GM12878 (cell line): ENCODE measurements at regions not wholly inside any gene's neighbourhood (a gene's known extent, or its start where the extent isn't known, plus 50 kb on each side); places are given as distances from the start of the nearest gene placed in this dataset.

Experiments
- ATAC-seq: fragments of 200-7000 bp; cut with Tn5 transposase; 3 replicates; pipeline ENCODE4 v1.9.1; 2020; ENCODE audit warnings: mild to moderate bottlenecking, moderate library complexity
- BruUV-seq: library from RNA; stranded (reverse); fragments of 400-500 nt; replicated peaks from 2 replicates; lab custom pipeline; 2021; lab: Mats Ljungman, UMichigan
- CTCF ChIA-PET: fragments of 300-600 bp; sonication (Branson Sonifier 250); formaldehyde crosslinking; extraction: SDS; loops from one replicate; lab custom pipeline; 2021; ENCODE audit warnings: inconsistent platforms; lab: Yijun Ruan, JAX
- POLR2A ChIA-PET: fragments of 350-600 bp; formaldehyde crosslinking; extraction: SDS; loops from one replicate; lab custom pipeline; 2021; ENCODE audit warnings: inconsistent platforms; lab: Charles Lee
- RAD21 ChIA-PET: fragments of 300-600 bp; sonication (Branson Sonifier 250); formaldehyde crosslinking; loops from one replicate; lab custom pipeline; 2023; ENCODE audit warnings: antibody characterized with exemption; ENCODE audit not compliant: unreplicated experiment; lab: Charles Lee
- SMC1A ChIA-PET: fragments of 300-600 bp; sonication (Branson Sonifier 250); formaldehyde crosslinking; loops from one replicate; lab custom pipeline; 2023; ENCODE audit not compliant: unreplicated experiment, uncharacterized antibody; lab: Charles Lee
- DNase-seq: peaks from one replicate; pipeline ENCODE4 v3.0.0-alpha.2; 2011; ENCODE audit warnings: low read depth, low spot score
- FAIRE-seq: peaks from 3 replicates; lab custom pipeline; 2011; peaks lifted over from hg19 to GRCh38; lab: Jason Lieb, UNC
- H2AFZ ChIP-seq: 2 replicates; pipeline ENCODE4 v1.6.0; 2011; ENCODE audit warnings: low read depth, low read length, control low read depth; ENCODE audit not compliant: control insufficient read depth
- H3K27ac ChIP-seq: 2 replicates; pipeline ENCODE4 v1.5.1; 2011; ENCODE audit warnings: control low read depth; ENCODE audit not compliant: control insufficient read depth, insufficient read depth
- H3K27me3 ChIP-seq, 2 experiments: replicated peaks in 1 of 2; 2 replicates each; pipeline versions ENCODE4 v1.6.0 to v1.6.1; 2011; ENCODE audit warnings: low read length in 1 of 2; ENCODE audit not compliant: control insufficient read depth in 2 of 2, insufficient read depth in 2 of 2
- H3K36me3 ChIP-seq, 2 experiments: 2 replicates each; pipeline ENCODE4 v1.5.1; 2011; ENCODE audit warnings: low read length in 1 of 2; ENCODE audit not compliant: control insufficient read depth in 2 of 2, insufficient read depth in 2 of 2
- H3K4me1 ChIP-seq: 2 replicates; pipeline ENCODE4 v1.6.1; 2011; ENCODE audit warnings: mild to moderate bottlenecking, low read length, moderate library complexity, mixed read lengths; ENCODE audit not compliant: control insufficient read depth, insufficient read depth
- H3K4me2 ChIP-seq: 2 replicates; pipeline ENCODE4 v1.6.0; 2011; ENCODE audit warnings: control low read depth; ENCODE audit not compliant: control insufficient read depth, insufficient read depth
- H3K4me3 ChIP-seq: fragments of 200-600 bp; sonication (generic); 2 replicates; pipeline ENCODE4 v1.5.1; 2016
- H3K79me2 ChIP-seq: 2 replicates; pipeline ENCODE4 v1.6.0; 2011; ENCODE audit warnings: low read length; ENCODE audit not compliant: control insufficient read depth, insufficient read depth
- H3K9ac ChIP-seq: 2 replicates; pipeline ENCODE4 v1.8.0; 2011; ENCODE audit warnings: low read length, control low read depth, mixed read lengths; ENCODE audit not compliant: control insufficient read depth, insufficient read depth
- H3K9me3 ChIP-seq: replicated peaks from 3 replicates; pipeline ENCODE4 v1.5.1; 2011; ENCODE audit warnings: mild to moderate bottlenecking, low read length; ENCODE audit not compliant: control insufficient read depth, insufficient read depth
- H4K20me1 ChIP-seq: 2 replicates; pipeline ENCODE4 v1.6.0; 2011; ENCODE audit not compliant: control insufficient read depth, insufficient read depth
- BCL11A ChIP-seq: IDR thresholded peaks from 2 replicates; pipeline ENCODE4 v1.6.1; 2011; ENCODE audit warnings: low read depth, low read length
- CHD1 ChIP-seq: IDR thresholded peaks from 2 replicates; pipeline ENCODE4 v1.6.1; 2012; ENCODE audit warnings: low read depth, low read length, improper control_type of control experiment
- HDAC6 ChIP-seq: fragments of 200-600 bp; sonication (generic); IDR thresholded peaks from one replicate; pipeline ENCODE4 v1.8.0; 2017; ENCODE audit warnings: antibody characterized with exemption; ENCODE audit not compliant: unreplicated experiment
- MEF2A ChIP-seq: IDR thresholded peaks from 2 replicates; pipeline ENCODE4 v1.6.1; 2011; ENCODE audit warnings: low read depth, mild to moderate bottlenecking, low read length, moderate library complexity; ENCODE audit not compliant: insufficient read depth
- MYB ChIP-seq: fragments of 150-350 bp; IDR thresholded peaks from 2 replicates; pipeline ENCODE4 v1.6.1; 2014; ENCODE audit warnings: mild to moderate bottlenecking, low read depth, low read length, borderline replicate concordance
- RUNX3 ChIP-seq: IDR thresholded peaks from 2 replicates; pipeline ENCODE4 v1.6.1; 2012; ENCODE audit warnings: low read length, inconsistent platforms
- SIX5 ChIP-seq: IDR thresholded peaks from 2 replicates; pipeline ENCODE4 v1.6.1; 2011; ENCODE audit warnings: mild to moderate bottlenecking, low read depth, low read length, moderate library complexity; ENCODE audit not compliant: severe bottlenecking
- TCF12 ChIP-seq: IDR thresholded peaks from 2 replicates; pipeline ENCODE4 v1.6.1; 2011; ENCODE audit warnings: low read depth, mild to moderate bottlenecking, low read length
- WGBS: methylation state at CpG from one replicate; pipeline ENCODE4 v1.1.6; 2016; ENCODE audit warnings: low lambda C conversion rate; ENCODE audit not compliant: insufficient replicate concordance, insufficient coverage; ENCODE audit errors: missing lambda C conversion rate; 5-methylcytosine and 5-hydroxymethylcytosine counted together
- in situ Hi-C: fragments of 300-500 bp; cut with MboI; formaldehyde crosslinking; loops from 9 replicates; pipeline ENCODE4 v1.14.3; 2018; ENCODE audit warnings: mixed read lengths
- intact Hi-C: fragments of 100-400 bp; cut with micrococcal nuclease; formaldehyde crosslinking; loops from one replicate; pipeline ENCODE4 v1.14.2; 2022; ENCODE audit not compliant: unreplicated experiment
- TF ChIP-seq, protein P1 (sequence below), 3 experiments: IDR thresholded peaks in 2 of 3; conservative IDR thresholded peaks in 1 of 3; 2 replicates each; pipeline ENCODE4 v1.5.1; 2011; ENCODE audit warnings: low read depth in 3 of 3, low read length in 3 of 3, mild to moderate bottlenecking in 3 of 3, control low read depth in 2 of 3, moderate library complexity in 2 of 3, inconsistent platforms in 1 of 3, mixed read lengths in 1 of 3; ENCODE audit not compliant: control insufficient read depth in 2 of 3, insufficient read depth in 1 of 3; ENCODE audit errors: extremely low read depth in 1 of 3
- TF ChIP-seq, protein P2 (sequence below): IDR thresholded peaks from 2 replicates; pipeline ENCODE4 v1.6.1; 2011; ENCODE audit warnings: borderline replicate concordance, low read depth, mild to moderate bottlenecking, moderate library complexity, mixed read lengths, low read length; ENCODE audit not compliant: insufficient read depth; ENCODE audit errors: extremely low read length
- TF ChIP-seq, protein P3 (sequence below): fragments of 450-650 bp; formaldehyde crosslinking; IDR thresholded peaks from 2 replicates; pipeline ENCODE4 v1.4.0; 2020; ENCODE audit warnings: mild to moderate bottlenecking, moderate library complexity
- TF ChIP-seq, protein P4 (sequence below): fragments of 450-650 bp; conservative IDR thresholded peaks from 2 replicates; pipeline ENCODE4 v1.6.1; 2017; ENCODE audit warnings: mild to moderate bottlenecking, moderate library complexity

DNA sequence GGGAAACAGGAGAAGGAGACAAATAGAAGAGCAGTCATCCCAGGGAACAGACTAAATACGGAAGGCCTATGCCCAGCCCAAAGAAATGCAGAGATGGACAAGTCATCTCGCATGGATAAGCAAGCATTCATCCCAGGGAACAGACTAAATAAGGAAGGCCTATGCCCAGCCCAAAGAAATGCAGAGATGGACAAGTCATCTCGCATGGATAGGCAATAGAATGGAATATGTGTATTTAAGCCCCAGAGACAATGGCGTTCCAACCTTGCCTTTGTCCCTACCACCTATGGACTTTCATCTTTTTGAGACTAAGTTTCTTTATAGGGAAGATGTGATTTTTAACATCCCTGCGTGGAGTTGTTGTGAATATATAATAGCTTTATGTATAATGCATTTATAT lies 242.2 kb upstream of the TNC start:
- no peak overlapping the region for H2AFZ ChIP-seq
- H3K27ac ChIP-seq: no peak overlapping the region
- TF ChIP-seq, protein P1, sequence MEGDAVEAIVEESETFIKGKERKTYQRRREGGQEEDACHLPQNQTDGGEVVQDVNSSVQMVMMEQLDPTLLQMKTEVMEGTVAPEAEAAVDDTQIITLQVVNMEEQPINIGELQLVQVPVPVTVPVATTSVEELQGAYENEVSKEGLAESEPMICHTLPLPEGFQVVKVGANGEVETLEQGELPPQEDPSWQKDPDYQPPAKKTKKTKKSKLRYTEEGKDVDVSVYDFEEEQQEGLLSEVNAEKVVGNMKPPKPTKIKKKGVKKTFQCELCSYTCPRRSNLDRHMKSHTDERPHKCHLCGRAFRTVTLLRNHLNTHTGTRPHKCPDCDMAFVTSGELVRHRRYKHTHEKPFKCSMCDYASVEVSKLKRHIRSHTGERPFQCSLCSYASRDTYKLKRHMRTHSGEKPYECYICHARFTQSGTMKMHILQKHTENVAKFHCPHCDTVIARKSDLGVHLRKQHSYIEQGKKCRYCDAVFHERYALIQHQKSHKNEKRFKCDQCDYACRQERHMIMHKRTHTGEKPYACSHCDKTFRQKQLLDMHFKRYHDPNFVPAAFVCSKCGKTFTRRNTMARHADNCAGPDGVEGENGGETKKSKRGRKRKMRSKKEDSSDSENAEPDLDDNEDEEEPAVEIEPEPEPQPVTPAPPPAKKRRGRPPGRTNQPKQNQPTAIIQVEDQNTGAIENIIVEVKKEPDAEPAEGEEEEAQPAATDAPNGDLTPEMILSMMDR (IDR thresholded peaks at IDR 0.05 in 2 of 3, conservative IDR thresholded peaks at IDR 0.05 in 1 of 3; ENCODE audit: control insufficient read depth in 2 of 3, extremely low read depth in 1 of 3, insufficient read depth in 1 of 3, low read depth in 3 of 3, low read length in 3 of 3): no peak
- no peak for TF ChIP-seq HDAC6
- TF ChIP-seq TCF12: no peak
- TF ChIP-seq, protein P2, sequence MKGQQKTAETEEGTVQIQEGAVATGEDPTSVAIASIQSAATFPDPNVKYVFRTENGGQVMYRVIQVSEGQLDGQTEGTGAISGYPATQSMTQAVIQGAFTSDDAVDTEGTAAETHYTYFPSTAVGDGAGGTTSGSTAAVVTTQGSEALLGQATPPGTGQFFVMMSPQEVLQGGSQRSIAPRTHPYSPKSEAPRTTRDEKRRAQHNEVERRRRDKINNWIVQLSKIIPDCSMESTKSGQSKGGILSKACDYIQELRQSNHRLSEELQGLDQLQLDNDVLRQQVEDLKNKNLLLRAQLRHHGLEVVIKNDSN: no peak
- TF ChIP-seq BCL11A: no peak
- TF ChIP-seq MYB: no peak
- no peak for TF ChIP-seq RUNX3
- TF ChIP-seq, protein P3, sequence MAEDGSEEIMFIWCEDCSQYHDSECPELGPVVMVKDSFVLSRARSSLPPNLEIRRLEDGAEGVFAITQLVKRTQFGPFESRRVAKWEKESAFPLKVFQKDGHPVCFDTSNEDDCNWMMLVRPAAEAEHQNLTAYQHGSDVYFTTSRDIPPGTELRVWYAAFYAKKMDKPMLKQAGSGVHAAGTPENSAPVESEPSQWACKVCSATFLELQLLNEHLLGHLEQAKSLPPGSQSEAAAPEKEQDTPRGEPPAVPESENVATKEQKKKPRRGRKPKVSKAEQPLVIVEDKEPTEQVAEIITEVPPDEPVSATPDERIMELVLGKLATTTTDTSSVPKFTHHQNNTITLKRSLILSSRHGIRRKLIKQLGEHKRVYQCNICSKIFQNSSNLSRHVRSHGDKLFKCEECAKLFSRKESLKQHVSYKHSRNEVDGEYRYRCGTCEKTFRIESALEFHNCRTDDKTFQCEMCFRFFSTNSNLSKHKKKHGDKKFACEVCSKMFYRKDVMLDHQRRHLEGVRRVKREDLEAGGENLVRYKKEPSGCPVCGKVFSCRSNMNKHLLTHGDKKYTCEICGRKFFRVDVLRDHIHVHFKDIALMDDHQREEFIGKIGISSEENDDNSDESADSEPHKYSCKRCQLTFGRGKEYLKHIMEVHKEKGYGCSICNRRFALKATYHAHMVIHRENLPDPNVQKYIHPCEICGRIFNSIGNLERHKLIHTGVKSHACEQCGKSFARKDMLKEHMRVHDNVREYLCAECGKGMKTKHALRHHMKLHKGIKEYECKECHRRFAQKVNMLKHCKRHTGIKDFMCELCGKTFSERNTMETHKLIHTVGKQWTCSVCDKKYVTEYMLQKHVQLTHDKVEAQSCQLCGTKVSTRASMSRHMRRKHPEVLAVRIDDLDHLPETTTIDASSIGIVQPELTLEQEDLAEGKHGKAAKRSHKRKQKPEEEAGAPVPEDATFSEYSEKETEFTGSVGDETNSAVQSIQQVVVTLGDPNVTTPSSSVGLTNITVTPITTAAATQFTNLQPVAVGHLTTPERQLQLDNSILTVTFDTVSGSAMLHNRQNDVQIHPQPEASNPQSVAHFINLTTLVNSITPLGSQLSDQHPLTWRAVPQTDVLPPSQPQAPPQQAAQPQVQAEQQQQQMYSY (CRISPR knock-in tag): no peak
- TF ChIP-seq, protein P4, sequence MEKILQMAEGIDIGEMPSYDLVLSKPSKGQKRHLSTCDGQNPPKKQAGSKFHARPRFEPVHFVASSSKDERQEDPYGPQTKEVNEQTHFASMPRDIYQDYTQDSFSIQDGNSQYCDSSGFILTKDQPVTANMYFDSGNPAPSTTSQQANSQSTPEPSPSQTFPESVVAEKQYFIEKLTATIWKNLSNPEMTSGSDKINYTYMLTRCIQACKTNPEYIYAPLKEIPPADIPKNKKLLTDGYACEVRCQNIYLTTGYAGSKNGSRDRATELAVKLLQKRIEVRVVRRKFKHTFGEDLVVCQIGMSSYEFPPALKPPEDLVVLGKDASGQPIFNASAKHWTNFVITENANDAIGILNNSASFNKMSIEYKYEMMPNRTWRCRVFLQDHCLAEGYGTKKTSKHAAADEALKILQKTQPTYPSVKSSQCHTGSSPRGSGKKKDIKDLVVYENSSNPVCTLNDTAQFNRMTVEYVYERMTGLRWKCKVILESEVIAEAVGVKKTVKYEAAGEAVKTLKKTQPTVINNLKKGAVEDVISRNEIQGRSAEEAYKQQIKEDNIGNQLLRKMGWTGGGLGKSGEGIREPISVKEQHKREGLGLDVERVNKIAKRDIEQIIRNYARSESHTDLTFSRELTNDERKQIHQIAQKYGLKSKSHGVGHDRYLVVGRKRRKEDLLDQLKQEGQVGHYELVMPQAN: no peak
- TF ChIP-seq SIX5: no peak
- no peak for TF ChIP-seq CHD1
- TF ChIP-seq MEF2A: no peak
- no peaks in the 10 kb centered on the region for H3K36me3 ChIP-seq
- RAD21 ChIA-PET: no interaction called here
- no peak for FAIRE-seq
- CTCF ChIA-PET: no interaction called here
- H3K4me1 ChIP-seq: no peaks in the 10 kb centered on the region
- no peak overlapping the region for H3K4me2 ChIP-seq
- no TSS peak for BruUV-seq
- no peak for DNase-seq
- no peaks in the 10 kb centered on the region for H3K9me3 ChIP-seq
- in situ Hi-C loops (no loop called here), intact Hi-C loops (no loop called here)
- H3K79me2 ChIP-seq: no peaks in the 10 kb centered on the region
- no peak for ATAC-seq
- H3K4me3 ChIP-seq: no peak overlapping the region
- 30% methylated on average over 5 of the region's 5 CpGs for WGBS
- SMC1A ChIA-PET: interaction anchor here (1.4 kb wide), 1 partner anchor 34 kb away, joined by 3 read pairs; no protein-coding TSS in a partner anchor
- H3K9ac ChIP-seq: no peak overlapping the region
- no peaks in the 10 kb centered on the region for H4K20me1 ChIP-seq
- POLR2A ChIA-PET: no interaction called here
- H3K27me3 ChIP-seq: no peaks in the 10 kb centered on the region
